ENCODE measurements at regions not wholly inside any gene's neighbourhood (a gene's known extent, or its start where the extent isn't known, plus 50 kb on each side); places are given as distances from the start of the nearest gene placed in this dataset.
"Not testable (repeated sequence)": the region's sequence is repeated elsewhere in the genome, so short reads cannot be mapped to it uniquely, and the experiment has no call there.

- DNase-seq (ENCODE audit: low spot score), result not testable (repeated sequence)
Observed at GRCh38 chr21:13923175-13923574, 287.6 kb downstream of the LIPI start.

GRCh38 chr21:13921455-13921854, 289.3 kb downstream of the LIPI start:
- DNase-seq (ENCODE audit: low spot score), result not testable (repeated sequence)

- DNase-seq (ENCODE audit: low spot score), result not testable (repeated sequence)
Observed at GRCh38 chr21:13907385-13907784, 297.8 kb downstream of the POTED start.

- not testable (repeated sequence) for DNase-seq (ENCODE audit: low spot score)
Observed at GRCh38 chr21:13896596-13897247, 287.1 kb downstream of the POTED start.

GRCh38 chr21:13893617-13894016, 284.0 kb downstream of the POTED start:
- DNase-seq (ENCODE audit: low spot score), result not testable (repeated sequence)

GRCh38 chr21:13893025-13893424, 283.4 kb downstream of the POTED start:
- not testable (repeated sequence) for DNase-seq (ENCODE audit: low spot score)

- DNase-seq (ENCODE audit: low spot score), result not testable (repeated sequence)
Observed at GRCh38 chr21:13892146-13892751, 282.7 kb downstream of the POTED start.

- not testable (repeated sequence) for DNase-seq (ENCODE audit: low spot score)
Observed at GRCh38 chr21:13889176-13889575, 279.6 kb downstream of the POTED start.

GRCh38 chr21:13883641-13884395, 274.2 kb downstream of the POTED start:
- not testable (repeated sequence) for DNase-seq (ENCODE audit: low spot score)

- DNase-seq (ENCODE audit: low spot score), result not testable (repeated sequence)
Observed at GRCh38 chr21:13877503-13877902, 267.9 kb downstream of the POTED start.

- DNase-seq (ENCODE audit: low spot score), result not testable (repeated sequence)
Observed at GRCh38 chr21:13876999-13877398, 267.4 kb downstream of the POTED start.

GRCh38 chr21:13874001-13874400, 264.4 kb downstream of the POTED start:
- not testable (repeated sequence) for DNase-seq (ENCODE audit: low spot score)

GRCh38 chr21:13854638-13855037, 245.1 kb downstream of the POTED start:
- no peak for DNase-seq (ENCODE audit: low spot score)

GRCh38 chr21:13850808-13851207, 241.2 kb downstream of the POTED start:
- not testable (repeated sequence) for DNase-seq (ENCODE audit: low spot score)

- not testable (repeated sequence) for DNase-seq (ENCODE audit: low spot score)
Observed at GRCh38 chr21:13849489-13849888, 239.9 kb downstream of the POTED start.

GRCh38 chr21:13846718-13847117, 237.1 kb downstream of the POTED start:
- DNase-seq (ENCODE audit: low spot score), result not testable (repeated sequence)

GRCh38 chr21:13844574-13844973, 235.0 kb downstream of the POTED start:
- not testable (repeated sequence) for DNase-seq (ENCODE audit: low spot score)

GRCh38 chr21:13843081-13843480, 233.5 kb downstream of the POTED start:
- not testable (repeated sequence) for DNase-seq (ENCODE audit: low spot score)

- DNase-seq (ENCODE audit: low spot score), result not testable (repeated sequence)
Observed at GRCh38 chr21:13827666-13828065, 218.1 kb downstream of the POTED start.

- DNase-seq (ENCODE audit: low spot score), result no peak
Observed at GRCh38 chr21:13827201-13827600, 217.6 kb downstream of the POTED start.

- not testable (repeated sequence) for DNase-seq (ENCODE audit: low spot score)
Observed at GRCh38 chr21:13826511-13826910, 216.9 kb downstream of the POTED start.

GRCh38 chr21:13825218-13825778, 215.7 kb downstream of the POTED start:
- DNase-seq (ENCODE audit: low spot score), result not testable (repeated sequence)

All from CD4-positive, alpha-beta T cell treated with Interleukin-6 at 100 ng/mL for 8 hours (primary cell).